ENCODE measurements at regions not wholly inside any gene's neighbourhood (a gene's known extent, or its start where the extent isn't known, plus 50 kb on each side); places are given as distances from the start of the nearest gene placed in this dataset.
A peak's percentile ranks its signal among the peaks of the same experiment; 100 is the strongest.

DNA sequence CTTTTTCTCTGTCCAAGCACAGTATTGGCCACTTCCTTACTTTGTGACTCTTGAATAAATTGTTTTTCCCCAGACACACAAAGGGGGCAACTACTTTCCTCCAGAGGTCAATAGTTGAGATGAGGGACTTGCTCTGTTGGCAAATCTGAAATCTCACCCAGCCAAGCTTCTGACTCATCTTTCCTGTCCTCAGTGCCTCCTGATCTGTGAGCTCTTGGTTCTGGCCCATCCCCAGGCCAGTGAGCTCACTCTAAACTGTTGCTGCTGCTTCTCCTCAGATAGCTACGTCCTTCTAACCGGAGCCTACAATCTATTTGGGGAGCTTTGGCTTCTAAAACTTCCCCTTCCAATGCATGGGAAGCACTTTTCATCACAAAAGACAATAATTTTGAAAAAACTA is 50.0 kb upstream of the NMD3 start:
- Mint-ChIP-seq H3K9me3 (ENCODE audit: unreplicated experiment) (peaks cover 5% of the 10 kb centered on the region), H3K36me3 (ENCODE audit: insufficient read depth, unreplicated experiment) (no peaks in the 10 kb centered on the region), H3K27me3 (ENCODE audit: insufficient read depth, unreplicated experiment) (no peaks in the 10 kb centered on the region), H3K4me3 (ENCODE audit: unreplicated experiment) (no peak overlapping the region), H3K4me1 (ENCODE audit: insufficient read depth, unreplicated experiment) (no peaks in the 10 kb centered on the region), H3K27ac (ENCODE audit: low read depth, unreplicated experiment) (peak overlapping the region; percentile 51)
- TF ChIP-seq, protein P1, sequence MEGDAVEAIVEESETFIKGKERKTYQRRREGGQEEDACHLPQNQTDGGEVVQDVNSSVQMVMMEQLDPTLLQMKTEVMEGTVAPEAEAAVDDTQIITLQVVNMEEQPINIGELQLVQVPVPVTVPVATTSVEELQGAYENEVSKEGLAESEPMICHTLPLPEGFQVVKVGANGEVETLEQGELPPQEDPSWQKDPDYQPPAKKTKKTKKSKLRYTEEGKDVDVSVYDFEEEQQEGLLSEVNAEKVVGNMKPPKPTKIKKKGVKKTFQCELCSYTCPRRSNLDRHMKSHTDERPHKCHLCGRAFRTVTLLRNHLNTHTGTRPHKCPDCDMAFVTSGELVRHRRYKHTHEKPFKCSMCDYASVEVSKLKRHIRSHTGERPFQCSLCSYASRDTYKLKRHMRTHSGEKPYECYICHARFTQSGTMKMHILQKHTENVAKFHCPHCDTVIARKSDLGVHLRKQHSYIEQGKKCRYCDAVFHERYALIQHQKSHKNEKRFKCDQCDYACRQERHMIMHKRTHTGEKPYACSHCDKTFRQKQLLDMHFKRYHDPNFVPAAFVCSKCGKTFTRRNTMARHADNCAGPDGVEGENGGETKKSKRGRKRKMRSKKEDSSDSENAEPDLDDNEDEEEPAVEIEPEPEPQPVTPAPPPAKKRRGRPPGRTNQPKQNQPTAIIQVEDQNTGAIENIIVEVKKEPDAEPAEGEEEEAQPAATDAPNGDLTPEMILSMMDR (IDR thresholded peaks at IDR 0.05; ENCODE audit: unreplicated experiment), result no peak
- peak; percentile 82 for DNase-seq (ENCODE audit: unreplicated experiment)
- ChIA-PET CTCF (interaction anchor here (0.5 to 1.0 kb wide), 4 partner anchors 43 to 214 kb away, joined by 3 read pairs; no protein-coding TSS in a partner anchor), POLR2A (no interaction called here)
- intact Hi-C loops (cut with micrococcal nuclease), result no loop called here
- no TSS peak for BruUV-seq (replicated peaks)
